Hepatocyte (in vitro differentiated cells): ENCODE measurements at regions not wholly inside any gene's neighbourhood (a gene's known extent, or its start where the extent isn't known, plus 50 kb on each side); places are given as distances from the start of the nearest gene placed in this dataset.

ENCODE experiments used
- DNase-seq: peaks from one replicate; pipeline ENCODE4 v3.0.0-alpha.2; 2016; ENCODE audit warnings: low spot score
- H2AFZ ChIP-seq: fragments of 200-600 bp; sonication (generic); 2 replicates; pipeline ENCODE4 v1.6.0; 2016; ENCODE audit warnings: antibody characterized with exemption, mild to moderate bottlenecking
- H3K27ac ChIP-seq: fragments of 200-600 bp; sonication (generic); 2 replicates; pipeline ENCODE4 v1.5.1; 2016; ENCODE audit warnings: mild to moderate bottlenecking
- H3K27me3 ChIP-seq: fragments of 200-600 bp; sonication (generic); 2 replicates; pipeline ENCODE4 v1.6.1; 2016
- H3K36me3 ChIP-seq: fragments of 200-600 bp; sonication (generic); replicated peaks from 2 replicates; pipeline ENCODE4 v1.5.1; 2016; ENCODE audit warnings: low read depth; ENCODE audit not compliant: insufficient read depth
- H3K4me1 ChIP-seq: fragments of 200-600 bp; sonication (generic); 2 replicates; pipeline ENCODE4 v1.5.1; 2016; ENCODE audit warnings: mild to moderate bottlenecking, moderate library complexity; ENCODE audit not compliant: insufficient read depth
- H3K4me2 ChIP-seq: fragments of 200-600 bp; sonication (generic); 2 replicates; pipeline ENCODE4 v1.6.0; 2016
- H3K4me3 ChIP-seq: fragments of 200-600 bp; sonication (generic); 2 replicates; pipeline ENCODE4 v1.5.1; 2016; ENCODE audit warnings: mild to moderate bottlenecking
- H3K79me2 ChIP-seq: fragments of 200-600 bp; sonication (generic); 2 replicates; pipeline ENCODE4 v1.6.0; 2017; ENCODE audit warnings: mild to moderate bottlenecking
- H3K9me2 ChIP-seq: fragments of 200-600 bp; sonication (generic); replicated peaks from 2 replicates; pipeline ENCODE4 v1.6.0; 2017; ENCODE audit warnings: mild to moderate bottlenecking; ENCODE audit not compliant: insufficient read depth
- H3K9me3 ChIP-seq: fragments of 200-600 bp; sonication (generic); 2 replicates; pipeline ENCODE4 v1.5.1; 2016; ENCODE audit warnings: low read depth, mild to moderate bottlenecking
- H4K20me1 ChIP-seq: fragments of 200-600 bp; sonication (generic); 2 replicates; pipeline ENCODE4 v1.6.0; 2016; ENCODE audit warnings: mild to moderate bottlenecking; ENCODE audit not compliant: insufficient read depth, poor library complexity, severe bottlenecking
- CTCF ChIP-seq: fragments of 200-600 bp; sonication (generic); IDR thresholded peaks from 2 replicates; pipeline ENCODE4 v1.5.1; 2016; ENCODE audit warnings: antibody characterized with exemption, mild to moderate bottlenecking; ENCODE audit not compliant: poor library complexity
- EZH2 ChIP-seq: fragments of 200-600 bp; sonication (generic); IDR thresholded peaks from 2 replicates; pipeline ENCODE4 v1.6.1; 2016; ENCODE audit warnings: antibody characterized with exemption, mild to moderate bottlenecking, borderline replicate concordance
- EZH2phosphoT487 ChIP-seq: fragments of 200-600 bp; sonication (generic); IDR thresholded peaks from one replicate; pipeline ENCODE4 v1.6.1; 2018; ENCODE audit warnings: antibody characterized with exemption, mild to moderate bottlenecking, low read depth, moderate library complexity; ENCODE audit not compliant: unreplicated experiment, severe bottlenecking
- WGBS: methylation state at CpG from one replicate; pipeline ENCODE4 v1.1.6; 2016; ENCODE audit warnings: low lambda C conversion rate; ENCODE audit errors: missing lambda C conversion rate; 5-methylcytosine and 5-hydroxymethylcytosine counted together

- TF ChIP-seq EZH2phosphoT487 (no peak), EZH2 (no peak)
- Histone ChIP-seq H3K4me2 (no peak overlapping the region), H3K4me1 (peaks cover 13% of the 10 kb centered on the region), H3K9me2 (no peaks in the 10 kb centered on the region), H4K20me1 (no peaks in the 10 kb centered on the region), H2AFZ (no peak overlapping the region), H3K27ac (no peak overlapping the region), H3K36me3 (no peaks in the 10 kb centered on the region), H3K4me3 (no peak overlapping the region), H3K79me2 (no peaks in the 10 kb centered on the region), H3K9me3 (no peaks in the 10 kb centered on the region), H3K27me3 (no peaks in the 10 kb centered on the region)
- WGBS = 75% methylated on average over 3 of the region's 3 CpGs
- DNase-seq = no peak
Measured at GRCh38 chr14:34039428-34040047, 88.7 kb upstream of the EGLN3 start.

- no peak overlapping the region for H3K4me3 ChIP-seq
- H3K9me3 ChIP-seq = no peaks in the 10 kb centered on the region
- DNase-seq = peak; percentile 56
- peaks cover 13% of the 10 kb centered on the region for H3K4me1 ChIP-seq
- no peaks in the 10 kb centered on the region for H3K79me2 ChIP-seq
- no peaks in the 10 kb centered on the region for H3K9me2 ChIP-seq
- 51% methylated on average over 6 of the region's 6 CpGs for WGBS
- no peaks in the 10 kb centered on the region for H4K20me1 ChIP-seq
- peak overlapping the region; percentile 82 for H3K27ac ChIP-seq
- no peak overlapping the region for H2AFZ ChIP-seq
- no peak for TF ChIP-seq EZH2phosphoT487
- no peak for TF ChIP-seq EZH2
- TF ChIP-seq CTCF = no peak
- H3K36me3 ChIP-seq = no peaks in the 10 kb centered on the region
- no peaks in the 10 kb centered on the region for H3K27me3 ChIP-seq
- peak overlapping the region; percentile 23 for H3K4me2 ChIP-seq
Measured at GRCh38 chr14:34038358-34039057, 87.6 kb upstream of the EGLN3 start.

GRCh38 chr14:34036319-34036766 is 85.5 kb upstream of the EGLN3 start:
- no peak overlapping the region for H2AFZ ChIP-seq
- no peak overlapping the region for H3K4me2 ChIP-seq

More at GRCh38 chr14:34036319-34036766, 85.5 kb upstream of the EGLN3 start:
- peaks cover 13% of the 10 kb centered on the region for H3K4me1 ChIP-seq
- WGBS = 97% methylated on average over 2 of the region's 2 CpGs
- no peak for DNase-seq
- H3K27me3 ChIP-seq = no peaks in the 10 kb centered on the region
- H4K20me1 ChIP-seq = no peaks in the 10 kb centered on the region
- H3K27ac ChIP-seq = peak overlapping the region; percentile 22
- TF ChIP-seq EZH2 (no peak), EZH2phosphoT487 (no peak), CTCF (no peak)
- no peaks in the 10 kb centered on the region for H3K9me3 ChIP-seq
- H3K9me2 ChIP-seq = no peaks in the 10 kb centered on the region
- no peaks in the 10 kb centered on the region for H3K36me3 ChIP-seq
- H3K4me3 ChIP-seq = no peak overlapping the region
- H3K79me2 ChIP-seq = no peaks in the 10 kb centered on the region
